ENCODE measurements at regions not wholly inside any gene's neighbourhood (a gene's known extent, or its start where the extent isn't known, plus 50 kb on each side); places are given as distances from the start of the nearest gene placed in this dataset.

DNA sequence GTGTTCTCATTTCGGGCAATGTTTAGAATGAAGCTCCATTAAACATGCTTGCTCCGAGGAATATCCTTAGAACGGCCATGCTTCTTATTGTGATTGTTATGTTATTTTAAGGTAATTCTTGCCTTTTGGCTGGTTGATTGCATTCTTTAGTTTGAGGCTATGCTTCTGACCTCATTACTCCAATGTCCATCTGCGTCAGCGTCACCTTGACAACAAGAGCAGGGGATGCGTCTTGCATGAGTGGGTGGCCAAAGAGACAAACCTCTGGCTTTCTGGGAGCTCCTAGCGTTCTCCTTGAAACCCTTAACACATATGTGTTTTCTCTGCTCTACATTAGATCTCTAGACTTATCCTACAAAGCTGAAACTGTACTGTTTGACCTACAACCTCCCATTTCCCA, 184.3 kb downstream of the THBS2 start:
- TF ChIP-seq, protein P1, sequence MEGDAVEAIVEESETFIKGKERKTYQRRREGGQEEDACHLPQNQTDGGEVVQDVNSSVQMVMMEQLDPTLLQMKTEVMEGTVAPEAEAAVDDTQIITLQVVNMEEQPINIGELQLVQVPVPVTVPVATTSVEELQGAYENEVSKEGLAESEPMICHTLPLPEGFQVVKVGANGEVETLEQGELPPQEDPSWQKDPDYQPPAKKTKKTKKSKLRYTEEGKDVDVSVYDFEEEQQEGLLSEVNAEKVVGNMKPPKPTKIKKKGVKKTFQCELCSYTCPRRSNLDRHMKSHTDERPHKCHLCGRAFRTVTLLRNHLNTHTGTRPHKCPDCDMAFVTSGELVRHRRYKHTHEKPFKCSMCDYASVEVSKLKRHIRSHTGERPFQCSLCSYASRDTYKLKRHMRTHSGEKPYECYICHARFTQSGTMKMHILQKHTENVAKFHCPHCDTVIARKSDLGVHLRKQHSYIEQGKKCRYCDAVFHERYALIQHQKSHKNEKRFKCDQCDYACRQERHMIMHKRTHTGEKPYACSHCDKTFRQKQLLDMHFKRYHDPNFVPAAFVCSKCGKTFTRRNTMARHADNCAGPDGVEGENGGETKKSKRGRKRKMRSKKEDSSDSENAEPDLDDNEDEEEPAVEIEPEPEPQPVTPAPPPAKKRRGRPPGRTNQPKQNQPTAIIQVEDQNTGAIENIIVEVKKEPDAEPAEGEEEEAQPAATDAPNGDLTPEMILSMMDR (IDR thresholded peaks at IDR 0.05; ENCODE audit: insufficient read depth, low read depth, low read length), result no peak
- TF ChIP-seq EZH2 (IDR thresholded peaks at IDR 0.05; ENCODE audit: insufficient read depth, low read length), result no peak
